ENCODE measurements at regions not wholly inside any gene's neighbourhood (a gene's known extent, or its start where the extent isn't known, plus 50 kb on each side); places are given as distances from the start of the nearest gene placed in this dataset.

- no peak for TF ChIP-seq CTCF (conservative IDR thresholded peaks at IDR 0.05)
- TF ChIP-seq EZH2 (IDR thresholded peaks at IDR 0.05; ENCODE audit: low read depth): no peak
These were observed 405.3 kb downstream of the TLR4 start for GRCh38 chr9:118109542-118109941.
